ENCODE measurements at regions not wholly inside any gene's neighbourhood (a gene's known extent, or its start where the extent isn't known, plus 50 kb on each side); places are given as distances from the start of the nearest gene placed in this dataset.
A peak's percentile ranks its signal among the peaks of the same experiment; 100 is the strongest.
"Not testable (repeated sequence)": the region's sequence is repeated elsewhere in the genome, so short reads cannot be mapped to it uniquely, and the experiment has no call there.

GRCh38 chr13:72561791-72562190, 165.6 kb downstream of the MZT1 start:
- POLR2A ChIA-PET (ENCODE audit: partially characterized antibody) = no interaction called here
- Histone ChIP-seq H3K27me3 (ENCODE audit: insufficient read depth, low read length) (no peaks in the 10 kb centered on the region), H3K4me3 (ENCODE audit: low read length in 2 of 2) (no peak overlapping the region), H3K4me1 (ENCODE audit: insufficient read depth, low read length) (no peaks in the 10 kb centered on the region), H3K9me3 (ENCODE audit: control insufficient read depth in 1 of 2, low read length in 2 of 2) (no peaks in the 10 kb centered on the region), H3K27ac (ENCODE audit: low read depth, low read length) (no peak overlapping the region), H3K36me3 (ENCODE audit: insufficient read depth, low read length) (no peaks in the 10 kb centered on the region)
- Mint-ChIP-seq H3K4me1 (no peaks in the 10 kb centered on the region), H3K27me3 (no peaks in the 10 kb centered on the region), H3K27ac (no peak overlapping the region), H3K36me3 (no peaks in the 10 kb centered on the region), H3K4me3 (no peak overlapping the region), H3K9me3 (no peaks in the 10 kb centered on the region)
- CTCF ChIA-PET (ENCODE audit: partially characterized antibody) = no interaction called here
- DNase-seq = no peak
- intact Hi-C loops (cut with micrococcal nuclease) = no loop called here

GRCh38 chr13:72559716-72560115, 167.7 kb downstream of the MZT1 start:
- Mint-ChIP-seq H3K27me3 (no peaks in the 10 kb centered on the region), H3K27ac (no peak overlapping the region), H3K4me1 (no peaks in the 10 kb centered on the region), H3K4me3 (no peak overlapping the region), H3K9me3 (no peaks in the 10 kb centered on the region), H3K36me3 (no peaks in the 10 kb centered on the region)
- no peak for DNase-seq
- intact Hi-C loops (cut with micrococcal nuclease) = no loop called here
- no peak overlapping the region for H3K27ac ChIP-seq (ENCODE audit: low read depth, low read length)
- CTCF ChIA-PET (ENCODE audit: partially characterized antibody) = no interaction called here
- no peaks in the 10 kb centered on the region for H3K9me3 ChIP-seq (ENCODE audit: control insufficient read depth in 1 of 2, low read length in 2 of 2)
- no peaks in the 10 kb centered on the region for H3K4me1 ChIP-seq (ENCODE audit: insufficient read depth, low read length)
- H3K4me3 ChIP-seq (ENCODE audit: low read length in 2 of 2) = no peak overlapping the region
- H3K36me3 ChIP-seq (ENCODE audit: insufficient read depth, low read length) = no peaks in the 10 kb centered on the region
- no peaks in the 10 kb centered on the region for H3K27me3 ChIP-seq (ENCODE audit: insufficient read depth, low read length)
- POLR2A ChIA-PET (ENCODE audit: partially characterized antibody) = no interaction called here

- Mint-ChIP-seq H3K4me3 (no peak overlapping the region), H3K27me3 (peaks cover 0 to 3% of the 10 kb centered on the region in 2 donors), H3K36me3 (no peaks in the 10 kb centered on the region), H3K9me3 (no peaks in the 10 kb centered on the region), H3K4me1 (no peaks in the 10 kb centered on the region), H3K27ac (no peak overlapping the region)
- Histone ChIP-seq H3K27me3 (ENCODE audit: insufficient read depth, low read length) (no peaks in the 10 kb centered on the region), H3K27ac (ENCODE audit: low read depth, low read length) (no peak overlapping the region), H3K9me3 (ENCODE audit: control insufficient read depth in 1 of 2, low read length in 2 of 2) (no peaks in the 10 kb centered on the region), H3K36me3 (ENCODE audit: insufficient read depth, low read length) (no peaks in the 10 kb centered on the region), H3K4me3 (ENCODE audit: low read length in 2 of 2) (no peak overlapping the region), H3K4me1 (ENCODE audit: insufficient read depth, low read length) (no peaks in the 10 kb centered on the region)
- ChIA-PET CTCF (ENCODE audit: partially characterized antibody) (no interaction called here), POLR2A (ENCODE audit: partially characterized antibody) (no interaction called here)
- intact Hi-C loops (cut with micrococcal nuclease) = no loop called here
- DNase-seq = no peak
Observed at GRCh38 chr13:72556945-72557344, 170.5 kb downstream of the MZT1 start.

GRCh38 chr13:72555601-72556000, 171.8 kb downstream of the MZT1 start:
- H3K4me3 ChIP-seq (ENCODE audit: low read length in 2 of 2) = no peak overlapping the region
- H3K27ac ChIP-seq (ENCODE audit: low read depth, low read length) = no peak overlapping the region
- no peaks in the 10 kb centered on the region for H3K4me1 ChIP-seq (ENCODE audit: insufficient read depth, low read length)
- ChIA-PET POLR2A (ENCODE audit: partially characterized antibody) (no interaction called here), CTCF (ENCODE audit: partially characterized antibody) (no interaction called here)
- intact Hi-C loops (cut with micrococcal nuclease) = no loop called here
- Mint-ChIP-seq H3K4me3 (no peak overlapping the region), H3K9me3 (no peaks in the 10 kb centered on the region), H3K36me3 (no peaks in the 10 kb centered on the region), H3K27ac (peak overlapping the region in 1 of 7 donors; percentile 47), H3K4me1 (no peaks in the 10 kb centered on the region), H3K27me3 (peaks cover 3 to 6% of the 10 kb centered on the region in 2 donors)
- H3K36me3 ChIP-seq (ENCODE audit: insufficient read depth, low read length) = no peaks in the 10 kb centered on the region
- DNase-seq = no peak
- H3K9me3 ChIP-seq (ENCODE audit: control insufficient read depth in 1 of 2, low read length in 2 of 2) = no peaks in the 10 kb centered on the region
- no peaks in the 10 kb centered on the region for H3K27me3 ChIP-seq (ENCODE audit: insufficient read depth, low read length)

GRCh38 chr13:72552731-72553130, 174.7 kb downstream of the MZT1 start:
- ChIA-PET CTCF (ENCODE audit: partially characterized antibody) (no interaction called here), POLR2A (ENCODE audit: partially characterized antibody) (no interaction called here)
- H3K36me3 Mint-ChIP-seq = no peaks in the 10 kb centered on the region
- no peak overlapping the region for H3K4me3 Mint-ChIP-seq
- H3K27ac Mint-ChIP-seq = no peak overlapping the region
- no peak overlapping the region for H3K27ac ChIP-seq (ENCODE audit: low read depth, low read length)
- no peaks in the 10 kb centered on the region for H3K27me3 ChIP-seq (ENCODE audit: insufficient read depth, low read length)
- H3K4me3 ChIP-seq (ENCODE audit: low read length in 2 of 2) = no peak overlapping the region
- H3K4me1 Mint-ChIP-seq = no peaks in the 10 kb centered on the region
- peaks cover 3 to 6% of the 10 kb centered on the region in 2 donors for H3K27me3 Mint-ChIP-seq
- peaks cover 0 to 3% (median 0%) of the 10 kb centered on the region in 8 donors for H3K9me3 Mint-ChIP-seq
- no peaks in the 10 kb centered on the region for H3K36me3 ChIP-seq (ENCODE audit: insufficient read depth, low read length)
- H3K4me1 ChIP-seq (ENCODE audit: insufficient read depth, low read length) = no peaks in the 10 kb centered on the region
- H3K9me3 ChIP-seq (ENCODE audit: control insufficient read depth in 1 of 2, low read length in 2 of 2) = no peaks in the 10 kb centered on the region
- intact Hi-C loops (cut with micrococcal nuclease) = no loop called here
- no peak for DNase-seq

GRCh38 chr13:72545895-72546294, 181.5 kb downstream of the MZT1 start:
- H3K9me3 ChIP-seq (ENCODE audit: control insufficient read depth in 1 of 2, low read length in 2 of 2); H3K27me3 ChIP-seq (ENCODE audit: insufficient read depth, low read length); H3K4me3 Mint-ChIP-seq; intact Hi-C loops (cut with micrococcal nuclease); H3K27ac ChIP-seq (ENCODE audit: low read depth, low read length); H3K4me3 ChIP-seq (ENCODE audit: low read length in 2 of 2); H3K9me3 Mint-ChIP-seq; H3K27ac Mint-ChIP-seq; DNase-seq; H3K4me1 ChIP-seq (ENCODE audit: insufficient read depth, low read length); POLR2A ChIA-PET (ENCODE audit: partially characterized antibody); H3K36me3 ChIP-seq (ENCODE audit: insufficient read depth, low read length); H3K27me3 Mint-ChIP-seq; CTCF ChIA-PET (ENCODE audit: partially characterized antibody); H3K36me3 Mint-ChIP-seq; H3K4me1 Mint-ChIP-seq: not testable (repeated sequence)

GRCh38 chr13:72545030-72545719, 182.3 kb downstream of the MZT1 start:
- Histone ChIP-seq H3K9me3 (ENCODE audit: control insufficient read depth in 1 of 2, low read length in 2 of 2) (no peaks in the 10 kb centered on the region), H3K4me3 (ENCODE audit: low read length in 2 of 2) (no peak overlapping the region), H3K27me3 (ENCODE audit: insufficient read depth, low read length) (no peaks in the 10 kb centered on the region), H3K36me3 (ENCODE audit: insufficient read depth, low read length) (no peaks in the 10 kb centered on the region), H3K4me1 (ENCODE audit: insufficient read depth, low read length) (no peaks in the 10 kb centered on the region), H3K27ac (ENCODE audit: low read depth, low read length) (no peak overlapping the region)
- H3K36me3 Mint-ChIP-seq = no peaks in the 10 kb centered on the region
- DNase-seq = no peak
- H3K9me3 Mint-ChIP-seq = peaks cover 0 to 6% (median 0%) of the 10 kb centered on the region in 8 donors
- H3K4me3 Mint-ChIP-seq = no peak overlapping the region
- CTCF ChIA-PET (ENCODE audit: partially characterized antibody) = no interaction called here
- no peak overlapping the region for H3K27ac Mint-ChIP-seq
- POLR2A ChIA-PET (ENCODE audit: partially characterized antibody) = no interaction called here
- no peaks in the 10 kb centered on the region for H3K27me3 Mint-ChIP-seq
- no peaks in the 10 kb centered on the region for H3K4me1 Mint-ChIP-seq
- intact Hi-C loops (cut with micrococcal nuclease) = no loop called here

GRCh38 chr13:72544042-72544441, 183.4 kb downstream of the MZT1 start:
- Histone ChIP-seq H3K4me3 (ENCODE audit: low read length in 2 of 2) (no peak overlapping the region), H3K4me1 (ENCODE audit: insufficient read depth, low read length) (no peaks in the 10 kb centered on the region), H3K36me3 (ENCODE audit: insufficient read depth, low read length) (no peaks in the 10 kb centered on the region), H3K27ac (ENCODE audit: low read depth, low read length) (no peak overlapping the region), H3K27me3 (ENCODE audit: insufficient read depth, low read length) (no peaks in the 10 kb centered on the region), H3K9me3 (ENCODE audit: control insufficient read depth in 1 of 2, low read length in 2 of 2) (no peaks in the 10 kb centered on the region)
- no peaks in the 10 kb centered on the region for H3K4me1 Mint-ChIP-seq
- H3K9me3 Mint-ChIP-seq = peaks cover 0 to 6% (median 0%) of the 10 kb centered on the region in 8 donors
- no peak for DNase-seq
- ChIA-PET POLR2A (ENCODE audit: partially characterized antibody) (no interaction called here), CTCF (ENCODE audit: partially characterized antibody) (no interaction called here)
- no peak overlapping the region for H3K4me3 Mint-ChIP-seq
- H3K27me3 Mint-ChIP-seq = no peaks in the 10 kb centered on the region
- H3K27ac Mint-ChIP-seq = no peak overlapping the region
- no peaks in the 10 kb centered on the region for H3K36me3 Mint-ChIP-seq
- intact Hi-C loops (cut with micrococcal nuclease) = no loop called here

Measured in CD4-positive, alpha-beta memory T cell (primary cell).